HG03558 (cell line): ENCODE measurements at regions not wholly inside any gene's neighbourhood (a gene's known extent, or its start where the extent isn't known, plus 50 kb on each side); places are given as distances from the start of the nearest gene placed in this dataset.
"Not testable (repeated sequence)": the region's sequence is repeated elsewhere in the genome, so short reads cannot be mapped to it uniquely, and the experiment has no call there.

Experiments used
- ATAC-seq: cut with Tn5 transposase; IDR thresholded peaks from one replicate; pipeline ENCODE4 v1.9.1; 2021; ENCODE audit warnings: moderate number of reproducible peaks; ENCODE audit not compliant: unreplicated experiment; ENCODE audit errors: extremely low read depth

DNA sequence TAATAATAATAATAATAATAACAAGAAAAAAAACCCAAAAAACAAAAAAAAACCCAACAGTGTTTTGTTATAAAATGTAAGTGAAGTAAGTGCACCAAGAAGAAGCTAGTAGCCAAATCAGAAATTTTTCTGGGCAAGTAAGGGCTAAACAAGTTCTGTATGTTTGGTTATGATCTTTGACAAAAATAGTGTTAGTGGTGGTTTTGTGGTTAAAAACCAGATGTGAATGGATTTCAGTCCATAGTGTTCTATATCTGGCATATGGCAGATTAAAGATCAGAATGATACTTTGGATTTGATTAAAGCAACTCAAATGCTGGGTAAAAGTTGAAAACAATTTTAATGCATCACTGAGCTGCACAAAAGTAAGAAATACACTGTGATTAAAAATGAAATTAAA is 116.5 kb upstream of the NDST4 start:
- ATAC-seq = no peak

DNA sequence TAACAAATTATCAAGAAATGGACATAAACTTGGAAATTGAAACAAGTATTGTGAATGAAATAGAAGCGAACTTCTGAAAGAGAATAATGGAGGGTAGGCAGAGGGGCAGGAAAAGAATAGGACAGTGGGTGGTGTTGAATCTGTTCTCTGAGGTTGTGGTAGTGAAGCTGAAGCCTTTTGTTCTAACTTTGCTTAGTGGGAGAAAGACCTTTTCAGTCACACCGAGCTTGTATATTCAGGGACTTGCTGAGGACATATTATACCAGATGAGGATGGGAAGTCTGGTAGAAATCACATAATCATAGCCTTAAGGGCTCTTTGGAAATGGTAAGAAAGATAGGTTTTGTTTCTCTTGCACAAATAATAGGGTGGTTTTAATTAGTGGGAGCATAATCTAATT is 115.4 kb upstream of the NDST4 start:
- ATAC-seq = no peak

- ATAC-seq = no peak
Measured at GRCh38 chr4:115222061-115222460, 108.6 kb upstream of the NDST4 start.

DNA sequence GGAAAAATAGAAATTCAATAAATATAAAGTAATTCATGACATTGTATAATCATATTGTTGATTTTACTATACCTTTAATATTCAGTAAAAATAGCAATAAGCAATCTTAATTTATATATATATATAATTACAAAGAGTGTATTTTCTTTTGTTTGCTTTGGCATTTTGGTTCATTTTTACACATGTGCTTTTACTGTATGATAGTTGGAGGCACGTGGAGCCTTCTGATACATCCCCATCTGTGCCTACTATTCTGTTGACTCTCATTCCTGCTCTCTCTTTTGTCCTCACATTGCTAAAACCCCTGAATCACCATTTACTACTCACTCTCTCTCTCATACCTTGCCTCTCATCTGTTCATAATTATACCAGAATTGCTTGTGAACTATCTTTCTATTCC is 106.4 kb upstream of the NDST4 start:
- no peak for ATAC-seq

DNA sequence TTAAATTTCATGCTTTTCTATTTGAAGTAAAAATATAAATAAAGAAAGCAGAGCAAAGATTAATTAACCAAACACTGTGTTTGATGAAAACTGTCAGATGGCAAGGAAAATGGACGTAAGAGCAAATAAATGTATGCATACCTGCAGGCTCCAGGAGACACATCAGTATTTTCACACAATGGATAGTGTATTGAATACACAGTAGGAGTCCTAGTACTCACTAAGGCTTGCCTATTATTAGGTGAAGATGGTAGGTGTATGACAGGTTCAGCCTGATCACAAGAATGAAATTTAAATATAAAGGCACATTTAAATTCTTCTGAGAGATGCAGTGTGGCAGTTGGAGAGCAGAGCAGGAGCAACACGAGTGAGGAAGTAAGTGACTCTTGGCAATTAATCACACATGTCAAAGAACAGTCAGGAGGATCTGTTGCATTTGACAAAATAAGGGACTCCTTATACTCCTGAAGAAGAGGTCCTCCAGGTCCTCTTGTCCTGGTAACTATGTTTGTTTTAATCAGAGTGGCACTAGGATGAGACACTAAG is 106.0 kb upstream of the NDST4 start:
- ATAC-seq = no peak

- ATAC-seq = no peak
Measured at GRCh38 chr4:115215935-115216334, 102.5 kb upstream of the NDST4 start.

- ATAC-seq = no peak
Measured at GRCh38 chr4:115213716-115214115, 100.3 kb upstream of the NDST4 start.

DNA sequence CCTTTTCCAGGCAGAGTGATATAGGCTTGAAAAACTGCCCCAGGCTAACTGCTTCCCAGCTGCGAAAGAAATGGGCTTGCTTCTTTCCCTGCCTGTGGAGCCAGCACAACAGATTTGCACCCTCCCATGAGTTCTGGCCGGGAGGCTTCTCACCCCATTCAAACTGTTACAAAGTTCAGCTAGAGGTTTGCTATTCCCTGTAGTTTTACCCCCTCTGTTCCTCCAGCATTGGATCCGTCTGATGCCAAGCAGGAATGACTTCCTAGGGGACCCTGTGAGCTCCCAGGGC is 87.6 kb upstream of the NDST4 start:
- no peak for ATAC-seq

GRCh38 chr4:115200201-115201041 is 87.0 kb upstream of the NDST4 start:
- not testable (repeated sequence) for ATAC-seq

DNA sequence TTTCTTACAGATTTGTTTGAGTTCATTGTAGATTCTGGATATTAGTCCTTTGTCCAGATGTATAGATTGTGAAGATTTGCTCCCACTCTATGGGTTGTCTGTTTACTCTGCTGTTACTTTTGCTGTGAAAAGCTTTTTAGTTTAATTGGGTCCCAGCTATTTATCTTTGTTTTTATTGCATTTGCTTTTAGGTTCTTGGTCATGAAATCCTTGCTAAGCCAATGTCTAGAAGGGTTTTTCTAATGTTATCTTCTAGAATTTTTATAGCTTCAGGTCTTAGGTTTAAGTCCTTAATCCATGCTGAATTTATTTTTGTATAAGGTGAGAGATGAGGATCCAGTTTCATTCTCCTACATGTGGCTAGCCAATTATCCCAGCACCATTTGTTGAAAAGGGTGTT is 81.2 kb upstream of the NDST4 start:
- ATAC-seq = not testable (repeated sequence)

DNA sequence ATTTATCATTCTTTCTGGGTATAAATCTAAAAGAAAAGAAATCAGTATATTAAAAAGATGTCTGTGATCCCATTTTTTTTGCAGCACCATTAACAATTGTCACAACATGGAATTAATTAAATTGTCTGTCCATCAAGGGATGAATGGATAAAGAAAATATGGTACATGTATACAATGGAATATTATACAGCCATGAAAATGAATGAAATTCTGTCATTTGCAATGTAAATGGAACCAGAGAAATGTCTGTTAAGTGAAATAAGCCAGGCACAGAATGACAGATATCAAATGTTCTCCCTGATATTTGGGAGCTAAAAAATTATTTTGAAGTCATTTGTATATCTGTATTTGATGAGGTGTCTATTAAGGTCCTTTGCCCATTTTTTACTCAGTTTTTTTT is 77.1 kb upstream of the NDST4 start:
- ATAC-seq = no peak

GRCh38 chr4:115187136-115187535 is 73.7 kb upstream of the NDST4 start:
- no peak for ATAC-seq

DNA sequence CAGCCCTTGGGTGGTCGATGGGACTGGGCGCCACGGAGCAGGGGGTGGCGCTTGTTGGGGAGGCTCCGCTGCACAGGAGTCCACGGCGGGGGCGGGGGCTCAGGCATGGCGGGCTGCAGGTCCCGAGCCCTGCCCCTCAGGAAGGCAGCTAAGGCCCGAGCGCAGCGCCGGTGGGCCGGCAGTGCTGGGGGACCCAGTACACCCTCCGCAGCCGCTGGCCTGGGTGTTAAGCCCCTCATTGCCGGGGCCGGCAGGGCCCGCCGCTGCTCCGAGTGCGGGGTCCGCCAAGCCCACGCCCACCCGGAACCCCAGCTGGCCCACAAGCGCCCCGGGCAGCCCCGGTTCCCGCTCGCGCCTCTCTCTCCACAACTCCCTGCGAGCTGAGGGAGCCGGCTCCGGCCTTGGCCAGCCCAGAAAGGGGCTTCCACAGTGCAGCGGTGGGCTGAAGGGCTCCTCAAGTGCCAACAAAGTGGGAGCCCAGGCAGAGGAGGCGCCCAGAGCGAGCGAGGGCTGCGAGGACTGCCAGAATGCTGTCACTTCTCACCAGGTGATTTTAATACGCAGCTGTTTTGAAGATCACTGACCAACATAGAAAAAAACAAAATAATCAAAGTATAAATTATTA is 66.1 kb upstream of the NDST4 start:
- not testable (repeated sequence) for ATAC-seq

- not testable (repeated sequence) for ATAC-seq
Measured at GRCh38 chr4:115178687-115179086, 65.3 kb upstream of the NDST4 start.

GRCh38 chr4:115171220-115171619 is 57.8 kb upstream of the NDST4 start:
- no peak for ATAC-seq

DNA sequence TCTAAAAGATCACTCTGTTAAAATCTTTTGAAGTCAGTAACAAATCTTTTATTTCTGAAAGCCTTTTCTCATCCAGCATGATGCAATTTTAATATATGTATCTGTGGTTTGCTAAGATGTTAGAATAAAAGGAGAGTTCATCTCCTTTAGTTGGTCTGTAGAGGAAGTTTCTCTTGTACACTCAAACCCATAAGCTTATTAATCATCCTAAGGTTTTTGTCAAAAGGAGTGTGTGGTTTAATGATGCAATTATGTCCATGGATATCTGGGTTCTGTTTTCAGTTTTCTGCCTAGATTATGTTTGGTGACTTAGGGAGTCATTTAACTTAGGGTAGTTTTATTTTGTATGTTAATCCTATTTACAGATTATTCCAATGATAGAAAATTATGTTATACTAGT is 52.1 kb upstream of the NDST4 start:
- ATAC-seq = no peak
